K562 (cell line): ENCODE measurements at regions not wholly inside any gene's neighbourhood (a gene's known extent, or its start where the extent isn't known, plus 50 kb on each side); places are given as distances from the start of the nearest gene placed in this dataset.

Experiments used
- ATAC-seq: fragments of 200-7000 bp; cut with Tn5 transposase; 3 replicates; pipeline ENCODE4 v1.9.1; 2020; ENCODE audit warnings: moderate library complexity
- BruUV-seq: library from RNA; stranded (reverse); fragments of 400-500 nt; replicated peaks from 2 replicates; lab custom pipeline; 2021; lab: Mats Ljungman, UMichigan
- CTCF ChIA-PET: fragments of 300-600 bp; formaldehyde crosslinking; extraction: SDS; loops from one replicate; lab custom pipeline; 2021; ENCODE audit warnings: low intra/inter-chr PET ratio; lab: Yijun Ruan, JAX
- POLR2A ChIA-PET: fragments of 300-600, 350-650 bp; sonication (Branson Sonifier 250); formaldehyde crosslinking; extraction: SDS; loops from one replicate; lab custom pipeline; 2021; ENCODE audit warnings: antibody characterized with exemption, inconsistent platforms; lab: Yijun Ruan, JAX
- DNase-seq, 4 experiments: peaks; one replicate each; pipeline versions ENCODE4 v3.0.0 to v3.0.0-alpha.2; 2011 to 2018; ENCODE audit warnings: low spot score in 3 of 4, mixed read lengths in 3 of 4; ENCODE audit errors: extremely low read depth in 1 of 4
- FAIRE-seq: peaks from 2 replicates; lab custom pipeline; 2011; peaks lifted over from hg19 to GRCh38; lab: Jason Lieb, UNC
- H2AFZ ChIP-seq: 2 replicates; pipeline ENCODE4 v1.6.0; 2011; ENCODE audit warnings: low read depth, low read length, control low read depth, inconsistent platforms
- H3K27ac ChIP-seq: fragments of 200-600 bp; 3 replicates; pipeline ENCODE4 v1.8.0; 2011; ENCODE audit warnings: low read depth, mild to moderate bottlenecking, control low read depth, inconsistent platforms, low read length, moderate library complexity, mixed read lengths; ENCODE audit errors: extremely low read depth
- H3K27me3 ChIP-seq, 2 experiments: fragments of 300-600 bp in 1 of 2; 2 replicates in 1 of 2; 3 replicates in 1 of 2; pipeline versions ENCODE4 v1.6.0 to v1.8.0; 2011; ENCODE audit warnings: inconsistent platforms in 2 of 2, low read length in 2 of 2, mild to moderate bottlenecking in 1 of 2, mixed read lengths in 1 of 2, moderate library complexity in 1 of 2; ENCODE audit not compliant: control insufficient read depth in 2 of 2, insufficient read depth in 2 of 2
- H3K36me3 ChIP-seq: fragments of 300-600 bp; 3 replicates; pipeline ENCODE4 v1.8.0; 2011; ENCODE audit warnings: mild to moderate bottlenecking, low read length, inconsistent platforms; ENCODE audit not compliant: control insufficient read depth, insufficient read depth
- H3K4me1 ChIP-seq, 2 experiments: fragments of 200-600 bp in 1 of 2; replicated peaks in 1 of 2; 2 replicates in 1 of 2; 3 replicates in 1 of 2; pipeline versions ENCODE4 v1.5.1 to v1.8.0; 2011; ENCODE audit warnings: inconsistent platforms in 2 of 2, low read length in 2 of 2, mild to moderate bottlenecking in 1 of 2, mixed read lengths in 1 of 2, moderate library complexity in 1 of 2; ENCODE audit not compliant: control insufficient read depth in 2 of 2, insufficient read depth in 2 of 2
- H3K4me2 ChIP-seq: 2 replicates; pipeline ENCODE4 v1.6.1; 2011; ENCODE audit warnings: low read length, control low read depth, inconsistent platforms, mixed read lengths; ENCODE audit not compliant: insufficient read depth
- H3K4me3 ChIP-seq: fragments of 200-600 bp; sonication (generic), shearing (Covaris generic); 2 replicates; pipeline ENCODE4 v1.5.1; 2016; ENCODE audit warnings: control low read depth, inconsistent platforms
- H3K79me2 ChIP-seq: fragments of 200-600 bp; 3 replicates; pipeline ENCODE4 v1.8.0; 2011; ENCODE audit warnings: low read length, inconsistent platforms; ENCODE audit not compliant: control insufficient read depth, insufficient read depth
- H3K9ac ChIP-seq, 2 experiments: 2 replicates each; pipeline versions ENCODE4 v1.6.0 to v1.6.1; 2011; ENCODE audit warnings: low read depth in 2 of 2, low read length in 2 of 2, control low read depth in 1 of 2, inconsistent platforms in 1 of 2, mild to moderate bottlenecking in 1 of 2, mixed read lengths in 1 of 2; ENCODE audit not compliant: insufficient read depth in 1 of 2
- H3K9me1 ChIP-seq: one replicate; pipeline ENCODE4 v1.6.0; 2011; ENCODE audit warnings: inconsistent platforms, mild to moderate bottlenecking, low read length, moderate library complexity; ENCODE audit not compliant: control insufficient read depth, insufficient read depth
- H3K9me3 ChIP-seq: replicated peaks from 2 replicates; pipeline ENCODE4 v1.5.1; 2011; ENCODE audit warnings: low read depth, low read length, inconsistent platforms; ENCODE audit not compliant: control insufficient read depth, insufficient read depth
- H4K20me1 ChIP-seq: replicated peaks from 2 replicates; pipeline ENCODE4 v1.6.1; 2011; ENCODE audit warnings: low read length, inconsistent platforms, mixed read lengths; ENCODE audit not compliant: control insufficient read depth, insufficient read depth
- BRF1 ChIP-seq: IDR thresholded peaks from 3 replicates; pipeline ENCODE4 v1.6.1; 2011; ENCODE audit warnings: borderline replicate concordance, mild to moderate bottlenecking; ENCODE audit not compliant: insufficient read length; ENCODE audit errors: extremely low read depth
- DEAF1 ChIP-seq: fragments of 450-650 bp; formaldehyde crosslinking; IDR thresholded peaks from 2 replicates; pipeline ENCODE4 v1.4.0; 2020; ENCODE audit warnings: mild to moderate bottlenecking, moderate library complexity
- HDAC1 ChIP-seq, 2 experiments: fragments of 450-650 bp; IDR thresholded peaks; 2 replicates each; pipeline ENCODE4 v1.6.1; 2016 to 2017; ENCODE audit warnings: inconsistent platforms in 1 of 2, mild to moderate bottlenecking in 1 of 2, moderate library complexity in 1 of 2
- KDM1A ChIP-seq, 2 experiments: fragments of 450-650 bp; IDR thresholded peaks; 2 replicates each; pipeline ENCODE4 v1.6.1; 2016; ENCODE audit warnings: mild to moderate bottlenecking in 2 of 2
- KLF16 ChIP-seq: IDR thresholded peaks from 2 replicates; pipeline ENCODE4 v1.6.1; 2016; ENCODE audit warnings: antibody characterized with exemption
- MAX ChIP-seq: sonication (generic); formaldehyde crosslinking; IDR thresholded peaks from 2 replicates; pipeline ENCODE4 v1.9.0; 2022; ENCODE audit warnings: mild to moderate bottlenecking, missing genetic modification reagents
- MTA3 ChIP-seq: fragments of 450-650 bp; formaldehyde crosslinking; IDR thresholded peaks from 2 replicates; pipeline ENCODE4 v1.6.1; 2017; ENCODE audit warnings: mild to moderate bottlenecking, borderline replicate concordance
- NRF1 ChIP-seq, 2 experiments: fragments of 450-650 bp; IDR thresholded peaks in 1 of 2; conservative IDR thresholded peaks in 1 of 2; 2 replicates each; pipeline ENCODE4 v1.6.1; 2014; ENCODE audit warnings: mild to moderate bottlenecking in 2 of 2
- RBM25 ChIP-seq: fragments of 200-400 bp; formaldehyde crosslinking; IDR thresholded peaks from 2 replicates; pipeline ENCODE4 v1.6.1; 2018; ENCODE audit warnings: low read length, low read depth, moderate library complexity; ENCODE audit not compliant: severe bottlenecking
- SRF ChIP-seq, 2 experiments: fragments of 250-450, 450-650 bp in 1 of 2; sonication (Bioruptor Pico) in 1 of 2; sonication (generic) in 1 of 2; formaldehyde crosslinking; IDR thresholded peaks; 2 replicates each; pipeline versions ENCODE4 v1.5.0 to v1.5.1; 2020 to 2022; ENCODE audit warnings: mild to moderate bottlenecking in 1 of 2, missing genetic modification reagents in 1 of 2
- TCFL5 ChIP-seq: fragments of 250-450 bp; sonication (Bioruptor Pico); conservative IDR thresholded peaks from 2 replicates; pipeline ENCODE4 v1.6.1; 2021; ENCODE audit warnings: mild to moderate bottlenecking, moderate library complexity, matching md5 sums
- ZFP36 ChIP-seq: fragments of 150-350 bp; IDR thresholded peaks from 2 replicates; pipeline ENCODE4 v1.6.1; 2018; ENCODE audit warnings: low read length, low read depth; ENCODE audit not compliant: partially characterized antibody
- ZNF778 ChIP-seq: fragments of 450-650 bp; formaldehyde crosslinking; IDR thresholded peaks from 2 replicates; pipeline ENCODE4 v1.4.0; 2020; ENCODE audit warnings: mild to moderate bottlenecking, moderate library complexity
- WGBS: fragments of 100-300 bp; shearing (Covaris generic); methylation state at CpG from one replicate; pipeline ENCODE4 v1.1.6; 2016; ENCODE audit warnings: low coverage, mixed read lengths; ENCODE audit not compliant: insufficient coverage; ENCODE audit errors: missing lambda C conversion rate; 5-methylcytosine and 5-hydroxymethylcytosine counted together
- in situ Hi-C: fragments of 300-500 bp; cut with MboI; formaldehyde crosslinking; loops from 4 replicates; pipeline ENCODE4 v1.15.0; 2018; ENCODE audit warnings: inconsistent platforms, mixed read lengths
- intact Hi-C: fragments of 100-400 bp; cut with micrococcal nuclease; formaldehyde crosslinking; loops from 2 replicates; pipeline ENCODE4 v1.14.2; 2022

GRCh38 chr6:30272032-30272431 lies 54.7 kb upstream of the TRIM39 start:
- Histone ChIP-seq H3K4me2 (no peak overlapping the region), H3K27ac (no peak overlapping the region), H3K9me3 (0 out of 2 replicates have a peak, but pooled peaks cover 2% of the 10 kb centered on the region), H3K27me3 (no peaks in the 10 kb centered on the region; a peak in 1 of 5 replicates), H3K4me3 (no peak overlapping the region), H3K9ac (no peak overlapping the region), H3K79me2 (no peaks in the 10 kb centered on the region), H3K4me1 (no peaks in the 10 kb centered on the region), H4K20me1 (no peaks in the 10 kb centered on the region), H3K36me3 (no peaks in the 10 kb centered on the region), H3K9me1 (no peaks in the 10 kb centered on the region), H2AFZ (no peak overlapping the region)
- in situ Hi-C loops, result no loop called here
- DNase-seq (no peak), FAIRE-seq (no peak), ATAC-seq (peak; percentile 60; the same call in 2 of the 3 replicates)
- TF ChIP-seq NRF1 (conservative IDR thresholded peaks at IDR 0.05 in 1 of 2, IDR thresholded peaks at IDR 0.05 in 1 of 2) (peak in 1 of 2 experiments; percentile 58; a peak in 3 of 4 replicates), SRF (CRISPR knock-in tag; IDR thresholded peaks at IDR 0.05) (peak; percentile 62 to 98; a peak in 3 of 4 replicates), ZNF778 (no peak), ZFP36 (peak; percentile 28), RBM25 (peak; percentile 28)
- CTCF ChIA-PET, result interaction anchor here (0.6 kb wide), 1 partner anchor 85 kb away, joined by 7 read pairs; no protein-coding TSS in a partner anchor
- intact Hi-C loops, result no loop called here
- POLR2A ChIA-PET, result no interaction called here
- BruUV-seq, result no TSS peak

GRCh38 chr6:30267423-30267822 lies 54.2 kb upstream of the TRIM26 start:
- DNase-seq, result no peak
- no peak overlapping the region for H3K4me2 ChIP-seq
- no peak for FAIRE-seq
- no peaks in the 10 kb centered on the region for H3K36me3 ChIP-seq
- no peak overlapping the region for H3K4me3 ChIP-seq
- no TSS peak for BruUV-seq
- ATAC-seq, result no peak
- H3K9me3 ChIP-seq, result 0 out of 2 replicates have a peak, but pooled peaks cover 2% of the 10 kb centered on the region
- H3K79me2 ChIP-seq, result no peaks in the 10 kb centered on the region
- H4K20me1 ChIP-seq, result no peaks in the 10 kb centered on the region
- POLR2A ChIA-PET, result interaction anchor here (0.6 kb wide), 1 partner anchor 59 kb away, joined by 4 read pairs; the partner anchor contains the start of gene TRIM39
- no peak overlapping the region for H3K27ac ChIP-seq
- H2AFZ ChIP-seq, result no peak overlapping the region
- 2% methylated on average over 2 of the region's 2 CpGs for WGBS
- H3K9ac ChIP-seq, result no peak overlapping the region
- peaks cover 21 to 26% of the 10 kb centered on the region in 2 experiments for H3K27me3 ChIP-seq
- CTCF ChIA-PET, result no interaction called here
- in situ Hi-C loops, result no loop called here
- no peaks in the 10 kb centered on the region for H3K9me1 ChIP-seq
- no peaks in the 10 kb centered on the region for H3K4me1 ChIP-seq
- intact Hi-C loops, result no loop called here
- 0 out of 4 replicates have a peak, but pooled peaks of 1 of the 2 experiments have one; percentile 17 for TF ChIP-seq HDAC1 (IDR thresholded peaks at IDR 0.05)
- no peak for TF ChIP-seq MTA3
- TF ChIP-seq MAX (CRISPR knock-in tag), result no peak
- no peak for TF ChIP-seq DEAF1 (CRISPR knock-in tag)
- TF ChIP-seq KLF16, result no peak
- peak; percentile 61 to 62 for TF ChIP-seq KDM1A (IDR thresholded peaks at IDR 0.05)
- no peak for TF ChIP-seq TCFL5 (CRISPR knock-in tag)
- TF ChIP-seq BRF1, result no peak
